ENCODE measurements at regions not wholly inside any gene's neighbourhood (a gene's known extent, or its start where the extent isn't known, plus 50 kb on each side); places are given as distances from the start of the nearest gene placed in this dataset. TPM values are rescaled to one million over a fixed set of nuclear protein-coding genes. Genes with fewer than 3 reads are reported as not detected.

DNA sequence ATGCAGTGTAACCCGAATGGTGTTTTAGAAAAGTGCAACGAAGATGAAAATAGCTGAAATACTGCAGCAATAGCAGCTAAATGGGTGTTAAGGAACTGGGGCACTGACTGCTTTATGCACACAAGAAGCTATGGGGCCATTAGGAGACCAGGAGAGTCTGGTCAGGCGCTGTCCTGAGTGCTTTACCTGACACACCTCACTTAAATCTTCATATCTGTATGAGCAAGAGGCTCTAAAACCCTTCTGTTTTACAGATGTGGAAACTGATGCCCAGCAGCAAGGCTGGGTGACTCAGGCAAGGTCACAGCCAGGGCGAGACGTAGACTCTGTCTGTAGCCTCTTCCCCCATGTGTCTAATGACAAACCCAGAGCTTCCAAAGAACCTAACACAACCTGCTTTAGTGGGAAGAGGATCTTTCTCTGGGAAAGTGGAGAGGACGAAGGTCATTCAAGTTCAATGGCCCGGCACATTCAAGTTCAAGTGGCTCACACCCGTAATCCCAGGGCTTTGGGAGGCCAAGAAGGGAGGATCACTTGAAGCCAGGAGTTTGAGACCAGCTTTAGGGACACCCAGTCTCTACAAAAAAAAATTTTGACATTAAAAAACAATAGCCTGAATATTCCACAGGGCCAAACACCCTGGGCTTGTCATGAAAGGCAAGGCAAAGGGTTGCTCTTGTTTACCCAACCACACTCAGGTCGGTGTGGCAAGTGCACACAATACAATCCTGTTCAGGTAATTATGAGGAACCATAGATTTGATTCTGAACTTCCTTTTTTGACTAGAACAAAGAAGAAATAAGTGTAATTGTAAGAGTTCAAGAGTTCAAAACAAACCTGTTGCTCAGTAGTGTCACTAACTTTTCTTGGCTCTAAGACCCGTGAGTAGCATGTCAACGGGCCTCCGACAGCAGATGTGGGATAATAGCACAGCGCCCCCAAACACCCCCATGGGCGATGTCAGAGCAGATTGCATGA lies 53.7 kb upstream of the KLF6 start:
- no peak overlapping the region for H3K4me3 Mint-ChIP-seq
- no peak overlapping the region for H3K27ac Mint-ChIP-seq
- H3K9me3 Mint-ChIP-seq = peaks cover 10% of the 10 kb centered on the region
- H3K4me1 Mint-ChIP-seq = peaks cover 28% of the 10 kb centered on the region
- H3K27me3 Mint-ChIP-seq = no peaks in the 10 kb centered on the region
- DNase-seq (no peak), ATAC-seq (ENCODE audit: low read depth) (no peak)
- peaks cover 13% of the 10 kb centered on the region for H3K36me3 Mint-ChIP-seq
- POLR2A ChIA-PET = interaction anchor here (1.0 to 1.1 kb wide), 2 partner anchors 9 to 54 kb away, joined by 5 to 6 read pairs; partner anchors contain the start of gene KLF6

DNA sequence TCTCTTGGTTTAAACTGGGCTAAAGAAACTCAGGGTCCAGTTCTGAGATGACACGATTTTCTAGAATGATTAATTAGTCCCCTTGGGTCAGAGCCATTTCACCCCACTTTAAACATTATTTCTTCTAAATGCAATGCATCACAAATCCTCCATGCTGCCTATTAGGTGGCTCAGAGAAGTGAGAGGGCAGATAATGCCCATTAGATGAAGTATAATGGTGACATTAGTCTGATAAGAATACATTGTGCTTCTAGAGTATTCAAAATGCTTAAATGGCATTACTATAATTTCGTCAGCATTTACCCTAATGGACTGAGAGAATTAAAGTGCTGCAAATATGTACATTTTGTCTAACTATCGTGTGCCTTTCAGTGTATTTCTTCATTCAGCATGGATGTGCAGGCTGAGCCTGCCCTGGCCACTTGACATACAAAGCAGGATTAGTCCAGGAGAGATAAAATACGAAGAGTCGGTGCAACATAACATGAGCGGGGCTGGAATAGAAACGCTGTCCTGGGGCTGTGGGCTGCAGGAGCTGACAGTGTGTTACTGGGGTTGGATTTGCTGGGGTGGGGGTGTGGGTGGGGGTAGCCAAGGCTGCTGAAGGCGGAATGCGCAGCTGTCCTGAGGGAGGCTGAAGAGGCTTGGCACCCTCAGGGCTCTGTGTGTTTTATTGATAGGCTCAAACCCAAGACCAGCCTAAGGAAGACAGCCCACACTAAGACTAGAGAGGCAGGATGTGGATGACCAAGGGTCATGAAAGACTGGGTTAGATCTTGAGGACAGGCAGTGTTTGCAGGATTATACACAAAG lies 52.8 kb upstream of the KLF6 start:
- POLR2A ChIA-PET = interaction anchor here (1.0 to 1.1 kb wide), 2 partner anchors 9 to 53 kb away, joined by 5 to 6 read pairs; partner anchors contain the start of gene KLF6
- ATAC-seq (ENCODE audit: low read depth) (no peak), DNase-seq (no peak)
- H3K27me3 Mint-ChIP-seq = no peaks in the 10 kb centered on the region
- H3K4me1 Mint-ChIP-seq = peaks cover 30% of the 10 kb centered on the region
- H3K36me3 Mint-ChIP-seq = peaks cover 13% of the 10 kb centered on the region
- peaks cover 10% of the 10 kb centered on the region for H3K9me3 Mint-ChIP-seq
- H3K27ac Mint-ChIP-seq = no peak overlapping the region
- no peak overlapping the region for H3K4me3 Mint-ChIP-seq

- Mint-ChIP-seq H3K4me3 (peak overlapping the region; percentile 9), H3K4me1 (peaks cover 40% of the 10 kb centered on the region), H3K9me3 (peaks cover 10% of the 10 kb centered on the region), H3K27ac (peak overlapping the region; percentile 10), H3K27me3 (no peaks in the 10 kb centered on the region), H3K36me3 (peaks cover 13% of the 10 kb centered on the region)
- POLR2A ChIA-PET = interaction anchor here (1.9 kb wide), 1 partner anchor 51 kb away, joined by 7 read pairs; the partner anchor contains the start of gene KLF6
- DNase-seq (no peak), ATAC-seq (ENCODE audit: low read depth) (no peak)
These were observed 51.3 kb upstream of the KLF6 start for GRCh38 chr10:3836222-3836820.

- Mint-ChIP-seq H3K27ac (no peak overlapping the region), H3K27me3 (no peaks in the 10 kb centered on the region), H3K4me1 (peaks cover 40% of the 10 kb centered on the region), H3K9me3 (peaks cover 10% of the 10 kb centered on the region), H3K4me3 (no peak overlapping the region), H3K36me3 (peaks cover 12% of the 10 kb centered on the region)
- ATAC-seq (ENCODE audit: low read depth) (no peak), DNase-seq (no peak)
- POLR2A ChIA-PET = interaction anchor here (1.9 kb wide), 1 partner anchor 51 kb away, joined by 7 read pairs; the partner anchor contains the start of gene KLF6
These were observed 50.8 kb upstream of the KLF6 start for GRCh38 chr10:3835770-3836169.

DNA sequence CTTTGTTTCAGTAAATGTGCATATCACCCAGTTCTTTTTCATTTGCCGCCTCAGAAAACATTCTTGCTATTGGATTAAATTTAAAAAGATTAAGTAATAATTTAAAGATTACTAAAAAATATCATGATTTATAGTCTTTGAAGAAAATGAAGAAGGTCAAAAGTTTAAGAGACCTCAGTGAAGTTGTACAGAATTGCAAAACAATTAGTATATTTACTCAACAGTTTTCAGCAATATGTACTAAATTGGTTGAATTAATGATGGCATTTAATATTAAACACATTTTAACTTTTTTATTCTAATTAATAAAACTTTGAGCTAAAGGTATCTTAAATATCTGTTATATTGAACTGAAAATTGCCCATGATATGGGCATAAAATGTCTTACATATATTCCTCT lies 49.9 kb upstream of the KLF6 start:
- Mint-ChIP-seq H3K9me3 (peaks cover 8% of the 10 kb centered on the region), H3K36me3 (peaks cover 9% of the 10 kb centered on the region), H3K4me3 (no peak overlapping the region), H3K27ac (no peak overlapping the region), H3K27me3 (no peaks in the 10 kb centered on the region), H3K4me1 (peaks cover 40% of the 10 kb centered on the region)
- ATAC-seq (ENCODE audit: low read depth) (no peak), DNase-seq (no peak)
- POLR2A ChIA-PET = interaction anchor here (1.9 kb wide), 1 partner anchor 50 kb away, joined by 7 read pairs; the partner anchor contains the start of gene KLF6

Small RNA genes in the stretch of these regions (microRNA-seq; reads per million reads assigned to microRNA genes)
- not detected for gene MIR6078
